WTC11 (cell line): ENCODE measurements at regions not wholly inside any gene's neighbourhood (a gene's known extent, or its start where the extent isn't known, plus 50 kb on each side); places are given as distances from the start of the nearest gene placed in this dataset.
A peak's percentile ranks its signal among the peaks of the same experiment; 100 is the strongest.

Experiments used
- ATAC-seq: fragments of 200-7000 bp; cut with Tn5 transposase; 2 replicates; pipeline ENCODE4 v1.10.0; 2021; ENCODE audit warnings: mild to moderate bottlenecking, moderate library complexity
- CTCF ChIA-PET: fragments of 300-600 bp; sonication (Branson Sonifier 250); formaldehyde crosslinking; loops from one replicate; lab custom pipeline; 2021; ENCODE audit warnings: antibody characterized with exemption; lab: Charles Lee
- POLR2A ChIA-PET: fragments of 350-600 bp; sonication (Branson Sonifier 250); formaldehyde crosslinking; loops from one replicate; lab custom pipeline; 2021; ENCODE audit warnings: antibody characterized with exemption; lab: Charles Lee
- DNase-seq: peaks from one replicate; pipeline ENCODE4 v3.0.0; 2021; ENCODE audit warnings: low spot score
- H3K27ac Mint-ChIP-seq: 2 replicates; pipeline ENCODE4 v1.8.0; 2021; ENCODE audit warnings: mixed read lengths
- H3K27me3 Mint-ChIP-seq: 2 replicates; pipeline ENCODE4 v1.8.0; 2021; ENCODE audit warnings: low read depth, mild to moderate bottlenecking, moderate library complexity, mixed read lengths
- H3K36me3 Mint-ChIP-seq: 2 replicates; pipeline ENCODE4 v1.8.0; 2021; ENCODE audit warnings: mixed read lengths
- H3K4me1 Mint-ChIP-seq: 2 replicates; pipeline ENCODE4 v1.8.0; 2022; ENCODE audit warnings: mixed read lengths
- H3K4me3 Mint-ChIP-seq: 2 replicates; pipeline ENCODE4 v1.8.0; 2021; ENCODE audit warnings: mild to moderate bottlenecking, moderate library complexity, mixed read lengths
- H3K9me3 Mint-ChIP-seq: 2 replicates; pipeline ENCODE4 v1.8.0; 2021; ENCODE audit warnings: mixed read lengths
- AR ChIP-seq: fragments of 250-450 bp; sonication (Bioruptor Pico); IDR thresholded peaks from 2 replicates; pipeline ENCODE4 v1.9.0; 2021; ENCODE audit warnings: mild to moderate bottlenecking
- CBFB ChIP-seq: sonication (generic); formaldehyde crosslinking; IDR thresholded peaks from 2 replicates; pipeline ENCODE4 v1.8.1; 2022; ENCODE audit warnings: mild to moderate bottlenecking, low read depth, missing genetic modification reagents
- CREM ChIP-seq: sonication (generic); formaldehyde crosslinking; IDR thresholded peaks from 2 replicates; pipeline ENCODE4 v1.8.1; 2022; ENCODE audit warnings: mild to moderate bottlenecking, missing genetic modification reagents, moderate library complexity
- CTCF ChIP-seq: fragments of 200-600 bp; IDR thresholded peaks from 2 replicates; pipeline ENCODE4 v1.8.0; 2022; ENCODE audit warnings: antibody characterized with exemption
- ERG ChIP-seq: fragments of 250-450 bp; sonication (Bioruptor Pico); IDR thresholded peaks from 2 replicates; pipeline ENCODE4 v1.8.0; 2021; ENCODE audit warnings: mild to moderate bottlenecking
- FOXK1 ChIP-seq: sonication (generic); formaldehyde crosslinking; IDR thresholded peaks from 2 replicates; pipeline ENCODE4 v1.8.0; 2022; ENCODE audit warnings: mild to moderate bottlenecking, moderate library complexity, missing genetic modification reagents
- SMAD3 ChIP-seq: sonication (generic); formaldehyde crosslinking; IDR thresholded peaks from 2 replicates; pipeline ENCODE4 v1.8.0; 2022; ENCODE audit warnings: missing genetic modification reagents, mild to moderate bottlenecking, borderline replicate concordance
- SOX15 ChIP-seq: fragments of 250-450 bp; sonication (Bioruptor Pico); IDR thresholded peaks from 2 replicates; pipeline ENCODE4 v1.9.0; 2021; ENCODE audit warnings: mild to moderate bottlenecking
- TEAD4 ChIP-seq: sonication (generic); formaldehyde crosslinking; IDR thresholded peaks from 2 replicates; pipeline ENCODE4 v1.8.0; 2022; ENCODE audit warnings: mild to moderate bottlenecking, missing genetic modification reagents
- TP53 ChIP-seq: sonication (generic); formaldehyde crosslinking; IDR thresholded peaks from 2 replicates; pipeline ENCODE4 v1.8.1; 2023; ENCODE audit warnings: mild to moderate bottlenecking, missing genetic modification reagents
- ZNF138 ChIP-seq: sonication (generic); formaldehyde crosslinking; conservative IDR thresholded peaks from 2 replicates; pipeline ENCODE4 v1.8.1; 2022; ENCODE audit warnings: mild to moderate bottlenecking, moderate library complexity, missing genetic modification reagents
- ZNF232 ChIP-seq: sonication (generic); formaldehyde crosslinking; IDR thresholded peaks from 2 replicates; pipeline ENCODE4 v1.8.0; 2022; ENCODE audit warnings: mild to moderate bottlenecking, missing genetic modification reagents
- ZNF423 ChIP-seq: fragments of 250-450 bp; sonication (Bioruptor Pico); IDR thresholded peaks from 2 replicates; pipeline ENCODE4 v2.1.2; 2022; ENCODE audit warnings: mild to moderate bottlenecking, moderate library complexity
- ZNF671 ChIP-seq: fragments of 250-450 bp; sonication (Bioruptor Pico); IDR thresholded peaks from 2 replicates; pipeline ENCODE4 v1.8.0; 2021; ENCODE audit warnings: mild to moderate bottlenecking
- TF ChIP-seq, protein P1 (sequence below): sonication (generic); formaldehyde crosslinking; IDR thresholded peaks from 2 replicates; pipeline ENCODE4 v1.8.0; 2022; ENCODE audit warnings: missing genetic modification reagents
- TF ChIP-seq, protein P2 (sequence below): sonication (generic); formaldehyde crosslinking; IDR thresholded peaks from 2 replicates; pipeline ENCODE4 v1.8.0; 2023; ENCODE audit warnings: missing genetic modification reagents, mild to moderate bottlenecking, borderline replicate concordance
- TF ChIP-seq, protein P3 (sequence below): sonication (generic); formaldehyde crosslinking; IDR thresholded peaks from 2 replicates; pipeline ENCODE4 v1.8.1; 2022; ENCODE audit warnings: mild to moderate bottlenecking, missing genetic modification reagents, moderate library complexity, borderline replicate concordance
- TF ChIP-seq, protein P4 (sequence below): sonication (generic); formaldehyde crosslinking; IDR thresholded peaks from 2 replicates; pipeline ENCODE4 v1.8.0; 2023; ENCODE audit warnings: missing genetic modification reagents
- TF ChIP-seq, protein P5 (sequence below): fragments of 250-450 bp; sonication (Bioruptor Pico); IDR thresholded peaks from 2 replicates; pipeline ENCODE4 v1.9.0; 2021; ENCODE audit warnings: mild to moderate bottlenecking
- TF ChIP-seq, protein P6 (sequence below): sonication (generic); formaldehyde crosslinking; IDR thresholded peaks from 2 replicates; pipeline ENCODE4 v1.8.1; 2023; ENCODE audit warnings: mild to moderate bottlenecking, missing genetic modification reagents, moderate library complexity

GRCh38 chr7:109009636-109010035 is 440.0 kb downstream of the DNAJB9 start (continued):
- TF ChIP-seq, protein P1, sequence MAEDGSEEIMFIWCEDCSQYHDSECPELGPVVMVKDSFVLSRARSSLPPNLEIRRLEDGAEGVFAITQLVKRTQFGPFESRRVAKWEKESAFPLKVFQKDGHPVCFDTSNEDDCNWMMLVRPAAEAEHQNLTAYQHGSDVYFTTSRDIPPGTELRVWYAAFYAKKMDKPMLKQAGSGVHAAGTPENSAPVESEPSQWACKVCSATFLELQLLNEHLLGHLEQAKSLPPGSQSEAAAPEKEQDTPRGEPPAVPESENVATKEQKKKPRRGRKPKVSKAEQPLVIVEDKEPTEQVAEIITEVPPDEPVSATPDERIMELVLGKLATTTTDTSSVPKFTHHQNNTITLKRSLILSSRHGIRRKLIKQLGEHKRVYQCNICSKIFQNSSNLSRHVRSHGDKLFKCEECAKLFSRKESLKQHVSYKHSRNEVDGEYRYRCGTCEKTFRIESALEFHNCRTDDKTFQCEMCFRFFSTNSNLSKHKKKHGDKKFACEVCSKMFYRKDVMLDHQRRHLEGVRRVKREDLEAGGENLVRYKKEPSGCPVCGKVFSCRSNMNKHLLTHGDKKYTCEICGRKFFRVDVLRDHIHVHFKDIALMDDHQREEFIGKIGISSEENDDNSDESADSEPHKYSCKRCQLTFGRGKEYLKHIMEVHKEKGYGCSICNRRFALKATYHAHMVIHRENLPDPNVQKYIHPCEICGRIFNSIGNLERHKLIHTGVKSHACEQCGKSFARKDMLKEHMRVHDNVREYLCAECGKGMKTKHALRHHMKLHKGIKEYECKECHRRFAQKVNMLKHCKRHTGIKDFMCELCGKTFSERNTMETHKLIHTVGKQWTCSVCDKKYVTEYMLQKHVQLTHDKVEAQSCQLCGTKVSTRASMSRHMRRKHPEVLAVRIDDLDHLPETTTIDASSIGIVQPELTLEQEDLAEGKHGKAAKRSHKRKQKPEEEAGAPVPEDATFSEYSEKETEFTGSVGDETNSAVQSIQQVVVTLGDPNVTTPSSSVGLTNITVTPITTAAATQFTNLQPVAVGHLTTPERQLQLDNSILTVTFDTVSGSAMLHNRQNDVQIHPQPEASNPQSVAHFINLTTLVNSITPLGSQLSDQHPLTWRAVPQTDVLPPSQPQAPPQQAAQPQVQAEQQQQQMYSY (CRISPR knock-in tag): no peak
- TF ChIP-seq ZNF423 (CRISPR knock-in tag) (no peak), CBFB (CRISPR knock-in tag) (no peak), TP53 (no peak), SOX15 (no peak), ZNF671 (CRISPR knock-in tag) (no peak), FOXK1 (CRISPR knock-in tag) (no peak)
- TF ChIP-seq, protein P2, sequence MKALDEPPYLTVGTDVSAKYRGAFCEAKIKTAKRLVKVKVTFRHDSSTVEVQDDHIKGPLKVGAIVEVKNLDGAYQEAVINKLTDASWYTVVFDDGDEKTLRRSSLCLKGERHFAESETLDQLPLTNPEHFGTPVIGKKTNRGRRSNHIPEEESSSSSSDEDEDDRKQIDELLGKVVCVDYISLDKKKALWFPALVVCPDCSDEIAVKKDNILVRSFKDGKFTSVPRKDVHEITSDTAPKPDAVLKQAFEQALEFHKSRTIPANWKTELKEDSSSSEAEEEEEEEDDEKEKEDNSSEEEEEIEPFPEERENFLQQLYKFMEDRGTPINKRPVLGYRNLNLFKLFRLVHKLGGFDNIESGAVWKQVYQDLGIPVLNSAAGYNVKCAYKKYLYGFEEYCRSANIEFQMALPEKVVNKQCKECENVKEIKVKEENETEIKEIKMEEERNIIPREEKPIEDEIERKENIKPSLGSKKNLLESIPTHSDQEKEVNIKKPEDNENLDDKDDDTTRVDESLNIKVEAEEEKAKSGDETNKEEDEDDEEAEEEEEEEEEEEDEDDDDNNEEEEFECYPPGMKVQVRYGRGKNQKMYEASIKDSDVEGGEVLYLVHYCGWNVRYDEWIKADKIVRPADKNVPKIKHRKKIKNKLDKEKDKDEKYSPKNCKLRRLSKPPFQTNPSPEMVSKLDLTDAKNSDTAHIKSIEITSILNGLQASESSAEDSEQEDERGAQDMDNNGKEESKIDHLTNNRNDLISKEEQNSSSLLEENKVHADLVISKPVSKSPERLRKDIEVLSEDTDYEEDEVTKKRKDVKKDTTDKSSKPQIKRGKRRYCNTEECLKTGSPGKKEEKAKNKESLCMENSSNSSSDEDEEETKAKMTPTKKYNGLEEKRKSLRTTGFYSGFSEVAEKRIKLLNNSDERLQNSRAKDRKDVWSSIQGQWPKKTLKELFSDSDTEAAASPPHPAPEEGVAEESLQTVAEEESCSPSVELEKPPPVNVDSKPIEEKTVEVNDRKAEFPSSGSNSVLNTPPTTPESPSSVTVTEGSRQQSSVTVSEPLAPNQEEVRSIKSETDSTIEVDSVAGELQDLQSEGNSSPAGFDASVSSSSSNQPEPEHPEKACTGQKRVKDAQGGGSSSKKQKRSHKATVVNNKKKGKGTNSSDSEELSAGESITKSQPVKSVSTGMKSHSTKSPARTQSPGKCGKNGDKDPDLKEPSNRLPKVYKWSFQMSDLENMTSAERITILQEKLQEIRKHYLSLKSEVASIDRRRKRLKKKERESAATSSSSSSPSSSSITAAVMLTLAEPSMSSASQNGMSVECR (CRISPR knock-in tag): no peak
- TF ChIP-seq, all 79 proteins: peak for 0

- Mint-ChIP-seq H3K9me3 (peaks cover 11% of the 10 kb centered on the region), H3K4me3 (no peak overlapping the region), H3K36me3 (no peaks in the 10 kb centered on the region), H3K27me3 (no peaks in the 10 kb centered on the region; the same call in 1 of the 2 replicates), H3K27ac (no peak overlapping the region), H3K4me1 (peaks cover 2% of the 10 kb centered on the region; the same call in 1 of the 2 replicates)
- POLR2A ChIA-PET: no interaction called here
- CTCF ChIA-PET: no interaction called here
- ATAC-seq (peak; percentile 30; the same call in 1 of the 2 replicates), DNase-seq (no peak)
- TF ChIP-seq SOX15: no peak
- TF ChIP-seq, protein P3, sequence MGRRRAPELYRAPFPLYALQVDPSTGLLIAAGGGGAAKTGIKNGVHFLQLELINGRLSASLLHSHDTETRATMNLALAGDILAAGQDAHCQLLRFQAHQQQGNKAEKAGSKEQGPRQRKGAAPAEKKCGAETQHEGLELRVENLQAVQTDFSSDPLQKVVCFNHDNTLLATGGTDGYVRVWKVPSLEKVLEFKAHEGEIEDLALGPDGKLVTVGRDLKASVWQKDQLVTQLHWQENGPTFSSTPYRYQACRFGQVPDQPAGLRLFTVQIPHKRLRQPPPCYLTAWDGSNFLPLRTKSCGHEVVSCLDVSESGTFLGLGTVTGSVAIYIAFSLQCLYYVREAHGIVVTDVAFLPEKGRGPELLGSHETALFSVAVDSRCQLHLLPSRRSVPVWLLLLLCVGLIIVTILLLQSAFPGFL: no peak
- no peak for TF ChIP-seq SMAD3 (CRISPR knock-in tag)
- TF ChIP-seq, protein P4, sequence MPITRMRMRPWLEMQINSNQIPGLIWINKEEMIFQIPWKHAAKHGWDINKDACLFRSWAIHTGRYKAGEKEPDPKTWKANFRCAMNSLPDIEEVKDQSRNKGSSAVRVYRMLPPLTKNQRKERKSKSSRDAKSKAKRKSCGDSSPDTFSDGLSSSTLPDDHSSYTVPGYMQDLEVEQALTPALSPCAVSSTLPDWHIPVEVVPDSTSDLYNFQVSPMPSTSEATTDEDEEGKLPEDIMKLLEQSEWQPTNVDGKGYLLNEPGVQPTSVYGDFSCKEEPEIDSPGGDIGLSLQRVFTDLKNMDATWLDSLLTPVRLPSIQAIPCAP (CRISPR knock-in tag): no peak
- TF ChIP-seq ERG (CRISPR knock-in tag): no peak
- no peak for TF ChIP-seq ZNF232 (CRISPR knock-in tag)
- TF ChIP-seq, protein P5, sequence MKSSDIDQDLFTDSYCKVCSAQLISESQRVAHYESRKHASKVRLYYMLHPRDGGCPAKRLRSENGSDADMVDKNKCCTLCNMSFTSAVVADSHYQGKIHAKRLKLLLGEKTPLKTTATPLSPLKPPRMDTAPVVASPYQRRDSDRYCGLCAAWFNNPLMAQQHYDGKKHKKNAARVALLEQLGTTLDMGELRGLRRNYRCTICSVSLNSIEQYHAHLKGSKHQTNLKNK (CRISPR knock-in tag): no peak
- TF ChIP-seq CTCF: no peak
- TF ChIP-seq TEAD4 (CRISPR knock-in tag): no peak
- TF ChIP-seq ZNF138 (CRISPR knock-in tag): no peak
- TF ChIP-seq CREM (CRISPR knock-in tag): no peak
- no peak for TF ChIP-seq AR
- TF ChIP-seq, protein P6, sequence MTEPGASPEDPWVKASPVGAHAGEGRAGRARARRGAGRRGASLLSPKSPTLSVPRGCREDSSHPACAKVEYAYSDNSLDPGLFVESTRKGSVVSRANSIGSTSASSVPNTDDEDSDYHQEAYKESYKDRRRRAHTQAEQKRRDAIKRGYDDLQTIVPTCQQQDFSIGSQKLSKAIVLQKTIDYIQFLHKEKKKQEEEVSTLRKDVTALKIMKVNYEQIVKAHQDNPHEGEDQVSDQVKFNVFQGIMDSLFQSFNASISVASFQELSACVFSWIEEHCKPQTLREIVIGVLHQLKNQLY (CRISPR knock-in tag): no peak
These were observed 450.6 kb downstream of the DNAJB9 start for GRCh38 chr7:109020251-109020650.
